Breast epithelium (tissue), 4 donors: ENCODE measurements at regions not wholly inside any gene's neighbourhood (a gene's known extent, or its start where the extent isn't known, plus 50 kb on each side); places are given as distances from the start of the nearest gene placed in this dataset.

Source experiments
- DNase-seq, 2 donors: peaks; one replicate each; pipeline ENCODE4 v3.0.0-alpha.2; 2019; ENCODE audit warnings: low spot score in 2 of 2
- H3K27ac ChIP-seq, 2 donors: fragments of 200-600 bp; sonication (generic) in 1 of 2; one replicate each; pipeline ENCODE4 v1.5.1; 2016 to 2019; ENCODE audit warnings: mild to moderate bottlenecking in 1 of 2
- H3K27me3 ChIP-seq, 2 donors: fragments of 200-600 bp; sonication (generic) in 1 of 2; one replicate each; pipeline versions ENCODE4 v1.5.1 to v1.6.0; 2017 to 2019; ENCODE audit warnings: control low read depth in 1 of 2, mild to moderate bottlenecking in 1 of 2
- H3K36me3 ChIP-seq: fragments of 200-600 bp; one replicate; pipeline ENCODE4 v1.5.1; 2019
- H3K4me1 ChIP-seq, 2 donors: fragments of 200-600 bp; sonication (generic); one replicate each; pipeline ENCODE4 v1.5.1; 2016 to 2019; ENCODE audit warnings: control low read depth in 1 of 2
- H3K4me3 ChIP-seq, 3 donors: fragments of 200-600 bp; sonication (generic); 1 replicate in 2 of 3; 2 replicates in 1 of 3; pipeline ENCODE4 v1.5.1; 2016 to 2019; ENCODE audit warnings: mild to moderate bottlenecking in 3 of 3, moderate library complexity in 2 of 3
- H3K9me3 ChIP-seq, 2 donors: fragments of 200-600 bp; sonication (generic) in 1 of 2; one replicate each; pipeline ENCODE4 v1.5.1; 2016 to 2019; ENCODE audit warnings: control low read depth in 1 of 2
- CTCF ChIP-seq, 3 donors: fragments of 450-650 bp; IDR thresholded peaks; one replicate each; pipeline ENCODE4 v1.5.1; 2016 to 2017; ENCODE audit warnings: antibody characterized with exemption in 3 of 3, mild to moderate bottlenecking in 3 of 3, moderate library complexity in 3 of 3
- POLR2A ChIP-seq: fragments of 450-650 bp; IDR thresholded peaks from one replicate; pipeline ENCODE4 v1.6.1; 2016; ENCODE audit warnings: antibody characterized with exemption, mild to moderate bottlenecking, moderate library complexity
- POLR2AphosphoS5 ChIP-seq, 3 donors: sonication (generic); formaldehyde crosslinking; IDR thresholded peaks; one replicate each; pipeline ENCODE4 v1.6.1; 2017; ENCODE audit warnings: antibody characterized with exemption in 3 of 3
- intact Hi-C: fragments of 100-400 bp; cut with DNase I; formaldehyde crosslinking; loops from one replicate; pipeline ENCODE4 v1.15.1; 2023; ENCODE audit warnings: low total_unique reads

GRCh38 chr19:31578326-31578725 is 229.1 kb upstream of the TSHZ3 start:
- Histone ChIP-seq H3K9me3 (no peaks in the 10 kb centered on the region), H3K36me3 (no peaks in the 10 kb centered on the region), H3K4me3 (no peak overlapping the region), H3K4me1 (no peaks in the 10 kb centered on the region), H3K27ac (no peak overlapping the region), H3K27me3 (no peaks in the 10 kb centered on the region)
- intact Hi-C loops, result no loop called here
- TF ChIP-seq POLR2A (no peak), CTCF (IDR thresholded peaks at IDR 0.05) (no peak), POLR2AphosphoS5 (IDR thresholded peaks at IDR 0.05) (no peak)
- no peak for DNase-seq

GRCh38 chr19:31583148-31583547 is 233.9 kb upstream of the TSHZ3 start:
- intact Hi-C loops, result no loop called here

GRCh38 chr19:31586282-31586681 is 237.0 kb upstream of the TSHZ3 start:
- H3K4me1 ChIP-seq, result no peaks in the 10 kb centered on the region
- intact Hi-C loops, result no loop called here
- H3K4me3 ChIP-seq, result no peak overlapping the region
- DNase-seq, result no peak
- no peak overlapping the region for H3K27ac ChIP-seq
- no peak for TF ChIP-seq CTCF (IDR thresholded peaks at IDR 0.05)
- no peak for TF ChIP-seq POLR2A
- no peak for TF ChIP-seq POLR2AphosphoS5 (IDR thresholded peaks at IDR 0.05)
- no peaks in the 10 kb centered on the region for H3K9me3 ChIP-seq
- H3K36me3 ChIP-seq, result no peaks in the 10 kb centered on the region
- H3K27me3 ChIP-seq, result peaks cover 0 to 15% of the 10 kb centered on the region in 2 donors

More at GRCh38 chr19:31583148-31583547, 233.9 kb upstream of the TSHZ3 start:
- Histone ChIP-seq H3K27ac (no peak overlapping the region), H3K4me1 (no peaks in the 10 kb centered on the region), H3K9me3 (no peaks in the 10 kb centered on the region), H3K27me3 (peaks cover 0 to under 1% of the 10 kb centered on the region in 2 donors), H3K4me3 (no peak overlapping the region), H3K36me3 (no peaks in the 10 kb centered on the region)
- TF ChIP-seq POLR2A, result no peak
- no peak for TF ChIP-seq POLR2AphosphoS5 (IDR thresholded peaks at IDR 0.05)
- TF ChIP-seq CTCF (IDR thresholded peaks at IDR 0.05), result no peak
- DNase-seq, result no peak

GRCh38 chr19:31589109-31589508 is 239.9 kb upstream of the TSHZ3 start:
- intact Hi-C loops, result no loop called here
- Histone ChIP-seq H3K9me3 (no peaks in the 10 kb centered on the region), H3K4me3 (no peak overlapping the region), H3K27ac (no peak overlapping the region), H3K27me3 (peaks cover 0 to 18% of the 10 kb centered on the region in 2 donors), H3K4me1 (no peaks in the 10 kb centered on the region), H3K36me3 (no peaks in the 10 kb centered on the region)
- DNase-seq, result no peak
- no peak for TF ChIP-seq POLR2A
- no peak for TF ChIP-seq POLR2AphosphoS5 (IDR thresholded peaks at IDR 0.05)
- no peak for TF ChIP-seq CTCF (IDR thresholded peaks at IDR 0.05)

GRCh38 chr19:31591258-31591657 is 242.0 kb upstream of the TSHZ3 start:
- Histone ChIP-seq H3K27me3 (peaks cover 0 to 18% of the 10 kb centered on the region in 2 donors), H3K4me3 (no peak overlapping the region), H3K36me3 (no peaks in the 10 kb centered on the region), H3K4me1 (no peaks in the 10 kb centered on the region), H3K27ac (no peak overlapping the region), H3K9me3 (no peaks in the 10 kb centered on the region)
- TF ChIP-seq POLR2AphosphoS5 (IDR thresholded peaks at IDR 0.05), result no peak
- no peak for TF ChIP-seq CTCF (IDR thresholded peaks at IDR 0.05)
- no peak for TF ChIP-seq POLR2A
- no peak for DNase-seq
- intact Hi-C loops, result no loop called here
